ENCODE measurements at regions not wholly inside any gene's neighbourhood (a gene's known extent, or its start where the extent isn't known, plus 50 kb on each side); places are given as distances from the start of the nearest gene placed in this dataset.
A peak's percentile ranks its signal among the peaks of the same experiment; 100 is the strongest.
"Not testable (repeated sequence)": the region's sequence is repeated elsewhere in the genome, so short reads cannot be mapped to it uniquely, and the experiment has no call there.

DNA sequence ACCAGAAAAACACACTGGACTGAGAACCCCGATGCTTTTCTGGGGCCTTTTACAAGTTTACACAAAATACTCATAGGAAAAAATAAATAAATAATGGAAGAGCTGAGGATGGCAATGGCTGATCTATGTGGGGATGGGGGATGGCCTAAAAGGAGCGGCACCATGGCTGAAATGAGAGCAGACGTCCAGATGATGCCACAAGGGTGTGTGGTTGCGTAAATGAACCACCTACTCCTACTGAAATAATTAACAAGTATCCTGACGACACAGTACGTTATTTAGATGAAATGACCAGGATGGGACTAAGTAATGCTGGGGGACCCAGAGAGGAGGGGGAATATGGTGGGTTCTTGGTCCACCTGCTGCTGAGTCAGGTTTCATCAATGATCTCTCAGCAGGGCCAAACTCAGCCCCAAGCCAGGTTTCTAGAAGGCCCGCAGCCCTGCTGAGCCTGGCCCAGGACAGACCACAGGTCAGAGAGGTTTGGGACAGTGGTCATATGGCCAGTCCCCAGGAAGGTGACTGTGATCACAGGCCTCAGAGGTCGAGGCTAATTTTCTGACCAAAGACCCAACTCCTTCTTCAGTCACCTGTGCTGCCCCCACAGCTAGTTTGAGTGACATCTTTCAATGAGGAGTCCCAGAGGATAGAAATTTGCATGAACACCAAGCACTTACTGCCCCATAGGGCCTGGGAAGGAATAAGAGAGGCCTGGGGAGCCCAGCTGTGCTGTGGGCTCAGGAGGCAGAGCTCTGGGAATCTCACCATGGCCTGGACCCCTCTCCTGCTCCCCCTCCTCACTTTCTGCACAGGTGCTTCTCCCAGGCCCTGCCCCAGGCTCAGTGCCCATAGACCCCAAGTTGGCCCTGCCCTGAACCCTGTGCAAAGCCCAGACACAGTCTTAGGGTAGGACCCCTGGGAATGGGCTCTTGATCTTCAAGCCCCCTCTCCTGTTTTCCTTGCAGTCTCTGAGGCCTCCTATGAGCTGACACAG lies 76.3 kb upstream of the IGLL5 start:
- no peak for DNase-seq

DNA sequence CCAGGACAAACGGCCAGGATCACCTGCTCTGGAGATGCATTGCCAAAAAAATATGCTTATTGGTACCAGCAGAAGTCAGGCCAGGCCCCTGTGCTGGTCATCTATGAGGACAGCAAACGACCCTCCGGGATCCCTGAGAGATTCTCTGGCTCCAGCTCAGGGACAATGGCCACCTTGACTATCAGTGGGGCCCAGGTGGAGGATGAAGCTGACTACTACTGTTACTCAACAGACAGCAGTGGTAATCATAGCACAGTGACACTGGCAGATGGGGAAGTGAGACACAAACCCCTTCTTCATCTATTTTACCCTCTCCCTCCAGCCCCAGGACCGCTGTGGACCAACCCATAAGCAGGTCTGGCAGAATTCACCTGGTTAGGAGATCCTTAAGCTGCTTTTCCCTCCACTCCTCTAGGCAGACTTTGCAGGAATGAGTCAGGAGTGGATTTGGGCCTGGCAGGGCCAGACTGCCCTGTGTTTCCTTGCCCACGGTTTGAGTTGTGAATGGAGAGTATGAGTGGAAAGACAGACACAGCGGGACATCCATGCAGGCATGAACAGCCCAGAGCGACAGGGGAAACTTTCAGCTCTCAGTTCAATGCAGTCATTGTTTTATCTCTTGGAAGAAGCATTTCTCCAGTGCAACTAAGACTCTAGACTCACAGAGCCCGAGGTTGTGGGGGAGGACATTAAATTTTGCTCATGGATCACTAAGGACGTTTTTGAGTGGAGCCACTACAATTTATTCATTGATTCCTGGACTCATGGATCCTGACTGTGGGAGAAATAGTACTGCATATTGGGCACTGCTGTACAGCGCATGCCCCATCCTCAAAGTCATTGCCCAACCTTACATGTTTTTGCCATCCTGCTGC lies 75.3 kb upstream of the IGLL5 start:
- no peak for DNase-seq

DNA sequence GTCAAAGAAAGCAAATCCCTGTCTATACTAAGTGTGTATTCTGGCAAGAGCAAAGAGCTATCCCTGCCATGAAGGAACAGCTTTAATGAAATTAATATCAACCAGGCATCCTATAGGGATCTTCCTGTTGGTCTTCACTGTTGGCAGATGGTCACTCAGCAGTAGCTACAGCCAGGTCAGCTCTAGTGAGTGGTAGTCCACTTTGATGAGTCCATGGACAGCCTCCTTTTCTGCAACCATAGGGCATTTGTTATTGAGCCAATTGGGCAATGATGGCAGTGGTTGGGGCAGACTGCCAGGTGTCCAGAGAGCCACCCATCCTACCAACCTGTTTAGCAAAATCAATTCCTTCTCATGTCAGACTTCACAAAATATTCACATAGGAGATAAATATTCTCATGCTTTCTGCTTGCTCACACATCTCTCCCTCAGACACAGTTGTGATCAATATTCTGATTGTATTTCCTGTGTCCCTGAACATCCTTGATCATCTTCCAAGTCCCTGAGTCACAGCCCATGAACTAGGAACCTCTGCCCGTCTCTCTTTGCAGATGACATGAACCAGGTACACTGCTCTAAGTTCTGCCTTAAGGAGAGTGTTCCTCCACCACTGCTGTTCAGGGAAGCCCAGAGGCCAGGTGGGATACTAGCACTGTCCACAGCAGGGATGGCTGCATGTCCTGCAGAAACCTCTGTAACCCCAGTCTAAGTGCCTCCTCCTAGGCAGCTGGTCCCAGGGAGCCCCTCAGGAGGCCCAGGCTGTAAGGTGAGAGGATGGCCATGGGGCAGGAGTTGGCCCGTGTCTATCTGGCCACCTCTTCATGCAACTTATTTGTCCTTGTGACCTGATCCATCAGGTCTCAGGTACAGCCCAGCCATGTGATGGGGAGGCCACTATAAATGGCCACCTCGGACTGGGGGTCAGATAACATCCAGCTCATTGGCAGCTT lies 74.2 kb upstream of the IGLL5 start:
- no peak for DNase-seq

DNA sequence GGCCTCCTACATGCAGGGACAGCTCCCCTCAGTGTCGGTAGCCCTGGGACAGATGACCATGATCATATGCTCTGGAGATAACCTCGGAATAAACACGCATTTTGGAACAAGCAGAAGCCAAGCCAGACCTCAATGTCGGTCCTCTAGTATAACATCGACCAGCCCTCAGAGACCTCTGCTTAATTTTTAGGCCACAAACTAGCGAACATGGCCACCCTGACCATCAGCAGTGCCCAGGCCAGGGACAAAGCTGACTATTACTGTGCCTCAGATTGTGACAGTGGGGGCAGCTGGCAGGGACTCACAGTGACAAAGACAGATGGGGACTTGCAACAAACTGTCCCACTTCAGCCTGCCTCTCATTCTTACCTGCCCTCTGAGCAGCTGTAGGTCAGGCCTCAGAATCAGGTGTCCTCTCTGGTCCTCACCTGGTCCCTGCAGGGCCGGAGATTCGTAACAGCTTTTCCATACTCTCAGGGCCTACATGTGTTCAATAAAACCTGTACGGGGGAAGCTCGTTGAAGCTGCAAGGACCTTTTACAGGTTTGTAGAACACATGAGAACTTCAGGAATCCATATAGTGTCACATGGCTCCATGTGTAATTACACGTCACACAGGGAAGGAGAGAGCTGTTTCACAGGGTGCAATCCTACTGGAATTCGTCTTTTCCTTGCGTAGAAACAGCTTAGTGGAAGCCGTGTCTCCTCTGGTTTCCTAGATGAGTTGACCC lies 72.8 kb upstream of the IGLL5 start:
- no peak for DNase-seq

DNA sequence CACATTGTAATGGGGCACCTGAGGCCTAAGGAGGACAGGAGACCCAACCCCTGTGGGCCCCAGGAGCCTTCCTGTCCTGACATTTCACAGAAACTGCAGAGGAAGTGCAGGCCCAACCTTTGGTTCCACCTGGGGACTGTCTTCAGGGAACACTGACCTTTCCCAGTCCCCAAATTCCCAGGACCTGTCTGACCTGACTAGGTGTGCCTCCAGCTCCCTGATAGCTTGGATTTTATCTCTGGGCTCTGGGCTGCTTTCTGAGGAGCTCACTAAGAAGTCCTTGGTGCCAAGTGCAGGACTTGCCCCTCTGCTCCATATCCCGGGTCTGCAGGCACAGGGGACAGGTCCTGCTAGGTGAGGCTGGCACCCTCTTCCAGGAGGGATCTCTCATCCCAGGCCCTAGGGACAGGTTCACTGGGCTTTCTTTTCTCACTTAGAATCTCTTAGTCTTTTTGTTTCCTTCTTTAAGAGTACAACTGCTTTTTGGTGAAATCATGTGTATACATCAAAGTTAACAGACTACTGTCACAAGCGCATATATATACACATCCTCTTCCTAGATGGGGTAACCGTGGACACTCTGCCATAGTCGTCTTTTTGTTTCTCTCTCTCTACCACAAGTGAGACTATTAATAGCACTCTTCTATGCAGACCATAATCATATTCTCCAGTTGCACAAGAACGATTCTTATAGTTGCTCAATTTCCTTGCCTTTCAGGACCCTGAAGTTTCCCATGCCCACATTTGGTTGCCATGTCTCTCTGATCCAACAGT lies 72.0 kb upstream of the IGLL5 start:
- DNase-seq: no peak

DNA sequence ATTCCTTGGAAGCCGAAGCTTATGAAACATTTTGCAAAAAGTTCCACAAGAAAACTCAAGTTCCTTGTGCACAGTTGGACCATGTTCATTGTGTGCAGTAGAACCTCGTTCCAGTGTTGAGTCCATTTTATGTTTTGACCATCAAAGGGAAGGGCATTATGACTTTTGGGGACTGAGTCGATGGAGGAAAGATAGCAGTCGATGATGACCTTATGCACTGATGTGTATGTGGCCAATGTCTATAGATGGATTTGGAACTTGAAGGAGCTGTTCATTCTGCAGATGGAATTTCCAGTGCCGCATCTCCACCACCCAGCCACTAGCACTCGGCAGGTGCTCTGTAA lies 71.5 kb upstream of the IGLL5 start:
- no peak for DNase-seq

DNA sequence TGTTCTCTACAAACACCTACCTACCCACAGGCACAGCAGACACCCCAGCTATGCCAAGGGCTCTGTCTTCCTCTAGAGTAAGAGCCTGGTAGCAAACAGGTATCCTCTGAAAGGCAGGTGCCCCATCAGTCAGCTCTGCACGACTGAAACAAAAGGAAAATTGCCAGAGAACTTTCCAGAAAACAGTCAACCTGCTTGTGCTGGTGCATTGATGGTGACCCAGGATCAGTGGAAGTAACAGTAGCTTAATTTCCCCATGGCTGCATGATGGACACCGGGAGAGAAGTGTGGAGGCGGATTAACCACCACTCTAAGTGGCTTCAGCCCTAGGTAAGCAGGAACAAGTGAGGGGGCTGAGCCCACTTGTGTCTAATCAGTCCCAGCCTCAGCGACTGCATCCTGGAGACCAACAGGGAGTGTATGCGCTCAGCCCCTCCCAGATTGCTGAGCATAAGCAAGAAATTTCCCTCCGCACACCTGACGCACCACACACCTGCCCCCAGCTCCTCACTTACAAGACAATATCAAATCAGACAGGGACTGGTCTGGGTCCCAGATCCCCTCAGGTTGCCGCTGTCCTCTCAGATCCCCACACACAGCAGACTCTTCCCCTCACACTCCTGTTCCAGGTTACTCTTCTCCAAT lies 70.7 kb upstream of the IGLL5 start:
- DNase-seq: no peak

DNA sequence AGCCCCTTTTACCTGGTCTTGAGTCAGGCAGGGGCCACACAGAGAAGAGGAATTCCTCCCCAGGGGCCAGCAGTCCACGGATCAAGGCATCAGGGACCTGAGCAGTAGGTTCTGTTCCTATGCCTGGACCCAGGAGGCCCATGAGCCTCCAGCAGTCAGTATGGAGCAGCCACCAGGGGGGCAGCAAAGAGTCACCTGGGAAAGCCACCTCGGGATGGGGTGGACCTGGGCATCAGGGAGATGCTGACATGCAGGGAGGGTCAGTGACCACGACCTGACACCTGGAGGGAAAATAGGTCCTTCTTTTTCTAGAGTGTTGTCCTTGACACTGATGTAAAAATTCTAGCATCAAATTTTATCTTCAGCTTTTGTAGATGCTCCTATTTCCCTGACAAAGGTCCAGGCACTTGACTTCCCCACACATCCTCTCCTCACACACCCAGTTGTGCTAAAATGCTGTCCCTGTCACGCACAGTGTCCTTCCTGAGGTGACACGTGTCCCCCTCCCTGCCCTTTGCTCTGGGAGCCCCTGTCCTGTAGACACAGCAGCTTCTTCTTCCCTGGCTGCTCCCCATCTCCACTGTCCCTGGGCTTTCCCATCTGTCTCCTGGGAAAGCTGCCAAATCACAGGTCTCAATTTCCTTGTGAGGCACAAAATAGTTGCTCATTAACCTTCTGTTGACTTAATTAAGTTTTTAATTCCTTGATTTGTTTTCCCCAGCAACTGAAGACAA lies 70.0 kb upstream of the IGLL5 start:
- no peak for DNase-seq

DNA sequence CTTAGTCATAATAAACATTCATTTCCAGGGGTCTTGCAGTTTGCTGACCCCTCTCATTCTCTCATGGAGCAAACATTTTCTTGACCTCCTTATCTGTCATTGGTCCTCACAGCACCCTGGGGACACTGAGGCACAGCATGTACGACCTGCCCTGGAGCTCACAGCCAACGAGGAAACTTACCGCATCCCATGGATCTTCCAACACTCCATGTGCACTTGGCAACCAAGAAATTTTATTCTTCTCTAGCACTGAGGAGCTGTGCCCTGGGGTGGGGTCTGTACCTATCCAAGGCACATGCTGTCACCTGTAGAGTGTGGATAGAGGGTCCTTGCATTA lies 69.4 kb upstream of the IGLL5 start:
- no peak for DNase-seq

DNA sequence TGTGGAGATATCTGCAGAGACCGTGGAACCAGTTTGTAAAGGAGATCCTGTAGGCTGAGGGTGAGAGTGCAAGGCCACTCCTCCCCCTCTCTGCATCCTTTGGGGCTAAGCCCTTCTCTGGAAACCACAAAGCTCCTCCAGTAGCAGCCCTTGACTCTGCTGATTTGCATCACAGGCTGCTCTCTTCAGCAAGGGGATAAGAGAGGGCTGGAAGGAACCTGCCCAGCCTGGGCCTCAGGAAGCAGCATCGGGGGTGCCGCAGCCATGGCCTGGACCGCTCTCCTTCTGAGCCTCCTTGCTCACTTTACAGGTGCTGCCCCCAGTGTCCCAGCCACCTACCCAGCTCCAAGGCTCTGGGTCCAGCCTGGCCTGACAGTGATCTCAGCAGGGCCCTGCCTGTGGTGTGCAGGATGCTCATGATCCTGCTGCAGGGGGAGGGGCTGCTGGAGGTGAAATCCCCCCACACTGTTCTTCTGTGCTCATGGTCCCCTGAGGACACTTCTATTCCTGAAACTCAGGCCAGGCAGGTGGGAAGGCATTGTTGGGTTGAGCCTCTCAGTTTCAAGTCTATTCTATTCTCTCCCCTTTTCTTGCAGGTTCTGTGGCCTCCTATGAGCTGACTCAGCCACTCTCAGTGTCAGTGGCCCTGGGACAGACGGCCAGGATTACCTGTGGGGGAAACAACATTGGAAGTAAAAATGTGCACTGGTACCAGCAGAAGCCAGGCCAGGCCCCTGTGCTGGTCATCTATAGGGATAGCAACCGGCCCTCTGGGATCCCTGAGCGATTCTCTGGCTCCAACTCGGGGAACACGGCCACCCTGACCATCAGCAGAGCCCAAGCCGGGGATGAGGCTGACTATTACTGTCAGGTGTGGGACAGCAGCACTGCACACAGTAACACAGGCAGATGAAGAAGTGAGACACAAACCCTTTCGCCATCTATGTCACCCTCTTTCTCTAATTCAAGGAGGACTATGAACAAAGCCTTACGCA lies 68.5 kb upstream of the IGLL5 start:
- peak; percentile 44 for DNase-seq

DNA sequence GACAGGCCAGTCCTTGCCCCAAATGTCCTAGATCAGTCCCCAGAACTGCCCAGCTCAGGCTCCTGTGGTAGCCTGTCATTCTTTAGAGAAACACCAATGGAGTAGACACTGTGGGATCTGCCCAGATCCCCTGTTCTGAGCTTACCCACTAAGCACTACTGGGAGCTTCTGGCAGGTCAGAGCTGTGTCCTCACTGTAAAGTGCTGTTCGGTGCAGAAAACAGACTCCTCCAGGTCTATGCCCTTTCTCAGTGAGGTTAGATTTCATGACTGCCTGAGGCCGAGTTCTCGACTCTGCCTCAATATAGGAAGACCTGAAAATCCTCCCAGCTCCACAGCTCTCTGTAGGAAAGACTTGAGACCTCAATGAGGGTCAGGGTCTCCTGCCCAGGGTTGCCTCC lies 67.5 kb upstream of the IGLL5 start:
- no peak for DNase-seq

DNA sequence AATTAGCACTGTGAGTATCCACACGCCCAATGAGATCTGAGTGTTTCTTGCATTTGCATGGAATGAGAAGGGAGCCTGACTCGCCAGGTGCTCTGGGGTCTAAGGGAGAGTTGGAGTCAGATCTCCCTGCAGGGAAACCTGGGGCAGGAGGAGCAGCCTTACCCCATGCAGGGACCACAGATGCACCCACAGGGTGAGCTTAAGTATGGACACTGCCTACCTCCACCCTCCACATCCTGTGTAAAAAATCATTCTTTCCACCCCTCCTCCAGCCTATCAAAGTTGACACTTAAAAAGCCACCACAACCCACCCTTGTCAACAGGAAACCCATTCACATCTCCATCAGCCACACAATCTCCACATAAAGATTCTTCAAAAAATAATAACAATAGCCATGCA lies 67.0 kb upstream of the IGLL5 start:
- DNase-seq: peak; percentile 40

DNA sequence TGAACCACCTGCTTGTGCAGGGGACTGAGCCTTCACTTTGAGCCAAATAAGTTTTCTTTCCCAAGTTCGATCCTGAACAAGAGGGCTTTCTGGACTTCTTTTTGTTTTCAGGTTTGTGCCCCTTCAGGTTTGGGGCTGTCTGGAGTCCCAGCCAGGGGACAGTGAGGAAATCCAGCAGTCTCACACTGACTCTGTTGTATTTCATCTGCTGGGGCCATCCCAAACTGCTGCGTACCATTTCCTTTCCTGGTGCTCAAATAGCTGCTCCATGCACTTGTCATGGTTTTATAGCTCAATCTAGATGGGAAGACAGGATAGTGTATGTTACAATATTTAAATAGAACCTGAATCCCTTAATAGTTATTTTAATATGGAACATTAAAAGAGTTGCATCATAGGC lies 66.3 kb upstream of the IGLL5 start:
- DNase-seq: no peak

DNA sequence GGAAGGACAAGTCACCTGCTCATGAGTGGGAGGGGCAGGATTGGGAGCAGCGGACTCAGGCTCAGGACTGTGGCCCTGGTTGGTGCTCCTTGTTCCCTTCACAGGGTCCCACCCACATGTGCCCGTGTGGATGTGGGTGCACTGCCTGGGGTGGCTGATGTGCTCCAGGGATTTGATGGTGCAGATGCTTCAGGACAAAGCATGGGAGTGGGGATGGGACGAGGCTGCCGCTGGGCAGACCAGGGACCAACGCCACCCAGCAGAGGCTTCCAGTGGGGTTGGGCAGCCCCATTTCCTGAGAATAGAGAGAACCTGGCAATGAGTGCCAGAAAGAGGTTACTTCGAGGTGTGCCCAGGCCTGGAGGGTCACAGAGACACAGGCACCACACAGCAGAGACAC lies 65.5 kb upstream of the IGLL5 start:
- DNase-seq: no peak

DNA sequence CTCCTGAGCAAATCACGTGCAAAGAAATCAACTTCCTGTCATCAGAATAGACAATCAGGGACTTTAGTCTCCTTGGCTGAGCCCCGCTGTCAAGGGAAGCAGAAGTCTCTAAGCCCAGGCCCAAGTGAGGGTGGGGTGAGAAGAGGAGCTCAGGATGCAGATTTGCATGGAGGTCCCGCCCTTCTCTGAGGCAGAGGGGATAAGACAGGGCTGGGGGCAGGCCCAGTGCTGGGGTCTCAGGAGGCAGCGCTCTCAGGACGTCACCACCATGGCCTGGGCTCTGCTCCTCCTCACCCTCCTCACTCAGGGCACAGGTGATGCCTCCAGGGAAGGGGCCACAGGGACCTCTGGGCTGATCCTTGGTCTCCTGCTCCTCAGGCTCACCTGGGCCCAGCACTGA lies 65.1 kb upstream of the IGLL5 start:
- DNase-seq: not testable (repeated sequence)

DNA sequence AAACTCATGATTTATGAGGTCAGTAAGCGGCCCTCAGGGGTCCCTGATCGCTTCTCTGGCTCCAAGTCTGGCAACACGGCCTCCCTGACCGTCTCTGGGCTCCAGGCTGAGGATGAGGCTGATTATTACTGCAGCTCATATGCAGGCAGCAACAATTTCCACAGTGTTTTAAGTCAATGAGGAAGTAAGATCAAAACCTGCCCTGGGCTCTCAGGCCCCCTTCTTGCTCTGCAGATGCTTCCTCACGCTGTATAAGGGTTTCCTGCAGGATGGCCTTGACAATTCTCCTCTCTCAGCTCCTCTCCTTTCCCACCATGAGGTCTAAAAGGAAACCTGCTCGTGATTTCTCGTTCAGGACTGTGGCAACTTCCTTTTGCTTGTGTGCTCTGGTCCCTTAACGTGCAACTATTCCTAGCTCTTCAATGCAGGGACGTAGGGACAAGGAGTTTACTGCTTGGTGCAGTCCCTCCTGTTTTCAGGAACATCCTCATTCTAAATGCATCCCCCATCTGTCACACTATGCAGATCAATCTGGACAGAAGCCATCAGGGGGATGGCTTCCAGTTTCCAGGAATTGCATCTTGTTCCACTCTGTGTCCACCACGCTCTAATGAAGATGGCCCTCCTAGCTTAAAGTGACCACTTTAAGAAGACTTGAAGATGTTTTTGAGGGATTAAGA lies 64.3 kb upstream of the IGLL5 start:
- no peak for DNase-seq

DNA sequence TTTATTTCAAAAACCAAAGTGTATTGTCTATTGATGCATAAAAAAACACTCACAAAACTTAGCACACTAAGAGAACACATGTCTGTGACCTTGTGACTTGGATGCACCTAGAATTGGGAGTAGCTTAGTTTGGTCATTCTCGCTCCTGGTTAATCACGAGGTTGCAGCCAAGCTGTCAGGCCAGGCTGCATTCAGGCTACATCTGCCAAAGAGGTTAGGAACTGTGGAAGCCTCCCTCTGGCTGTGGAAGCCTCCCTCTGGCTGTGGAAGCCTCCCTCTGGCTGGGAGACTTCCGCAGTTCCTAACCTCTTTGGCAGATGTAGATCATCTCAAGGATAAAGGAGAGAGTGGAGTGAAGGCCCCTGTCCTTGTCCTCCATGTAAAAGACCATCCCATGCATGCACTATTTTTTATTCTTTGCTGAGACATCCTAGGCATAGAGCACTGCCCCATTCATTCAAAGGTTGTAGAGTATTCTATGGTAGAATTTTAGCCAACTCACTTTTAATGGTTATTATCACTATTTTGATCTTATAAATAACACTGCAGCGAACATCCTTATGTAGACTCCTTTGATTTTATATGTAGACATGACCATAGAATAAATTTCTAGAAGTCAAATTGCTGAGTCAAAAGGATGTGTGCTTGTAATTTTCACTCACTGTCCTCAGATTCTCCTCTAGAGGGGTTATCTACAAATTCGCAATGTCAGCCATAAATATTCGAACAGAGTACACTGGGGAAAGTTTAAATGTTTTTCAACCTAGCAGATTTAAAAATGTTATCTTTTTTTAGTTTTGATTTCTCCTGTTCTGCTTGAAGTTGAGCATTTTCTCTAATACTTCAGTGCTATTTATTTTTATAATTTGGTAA lies 63.0 kb upstream of the IGLL5 start:
- DNase-seq: no peak

All from activated CD4-positive, alpha-beta T cell treated with anti-CD3 and anti-CD28 coated beads, Interleukin-2, amount 50 U/mL, for 16 hours (primary cell).